ENCODE measurements at regions not wholly inside any gene's neighbourhood (a gene's known extent, or its start where the extent isn't known, plus 50 kb on each side); places are given as distances from the start of the nearest gene placed in this dataset.
"Not testable (repeated sequence)": the region's sequence is repeated elsewhere in the genome, so short reads cannot be mapped to it uniquely, and the experiment has no call there.

DNA sequence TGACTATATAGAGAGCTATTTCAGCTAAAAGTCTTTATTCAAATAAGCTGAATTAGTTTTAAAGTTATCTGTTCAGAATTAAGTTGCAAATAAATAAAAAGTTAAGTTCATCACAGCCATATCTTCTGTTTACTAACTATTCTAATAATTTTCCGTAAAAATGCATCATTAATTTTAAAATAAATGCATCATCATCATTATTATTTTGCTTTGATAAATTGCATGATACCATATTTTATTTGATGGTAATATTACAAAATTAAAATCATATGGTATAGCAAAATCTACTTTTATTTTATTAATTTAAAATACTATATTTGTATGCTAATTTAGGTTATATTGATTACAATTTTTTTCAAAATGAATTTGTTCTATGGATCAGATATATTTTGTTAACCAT, 357.3 kb upstream of the NDST4 start:
- ChIA-PET POLR2A (no interaction called here), CTCF (no interaction called here)
- Histone ChIP-seq H3K36me3 (ENCODE audit: control insufficient read depth in 2 of 2, insufficient read depth in 1 of 2, low read length in 2 of 2) (no peaks in the 10 kb centered on the region), H3K27ac (ENCODE audit: extremely low read depth, low read depth, low read length) (no peak overlapping the region), H3K4me1 (ENCODE audit: control insufficient read depth, insufficient read depth, low read length) (no peaks in the 10 kb centered on the region), H3K9me3 (ENCODE audit: control insufficient read depth, insufficient read depth, low read depth, low read length) (no peaks in the 10 kb centered on the region), H3K4me3 (ENCODE audit: low read depth, low read length) (no peak overlapping the region)
- TF ChIP-seq PRDM1 (tag by site-specific recombination; IDR thresholded peaks at IDR 0.05) = no peak
- no peak for TF ChIP-seq ZNF76 (tag by site-specific recombination; IDR thresholded peaks at IDR 0.05; ENCODE audit: borderline replicate concordance, low read depth)
- no peak for TF ChIP-seq HOXC10 (CRISPR knock-in tag; IDR thresholded peaks at IDR 0.05)

GRCh38 chr4:115459301-115459700, 345.9 kb upstream of the NDST4 start:
- H3K27ac ChIP-seq (ENCODE audit: extremely low read depth, low read depth, low read length); POLR2A ChIA-PET; H3K4me1 ChIP-seq (ENCODE audit: control insufficient read depth, insufficient read depth, low read length); CTCF ChIA-PET; H3K36me3 ChIP-seq (ENCODE audit: control insufficient read depth in 2 of 2, insufficient read depth in 1 of 2, low read length in 2 of 2); H3K9me3 ChIP-seq (ENCODE audit: control insufficient read depth, insufficient read depth, low read depth, low read length); H3K4me3 ChIP-seq (ENCODE audit: low read depth, low read length): not testable (repeated sequence)

GRCh38 chr4:115456231-115456630, 342.8 kb upstream of the NDST4 start:
- H3K4me3 ChIP-seq (ENCODE audit: low read depth, low read length) = no peak overlapping the region
- H3K27ac ChIP-seq (ENCODE audit: extremely low read depth, low read depth, low read length) = no peak overlapping the region
- H3K36me3 ChIP-seq (ENCODE audit: control insufficient read depth in 2 of 2, insufficient read depth in 1 of 2, low read length in 2 of 2) = no peaks in the 10 kb centered on the region
- no peaks in the 10 kb centered on the region for H3K9me3 ChIP-seq (ENCODE audit: control insufficient read depth, insufficient read depth, low read depth, low read length)
- CTCF ChIA-PET = no interaction called here
- TF ChIP-seq ZNF658 (tag by site-specific recombination; IDR thresholded peaks at IDR 0.05) (no peak), ZNF623 (tag by site-specific recombination; IDR thresholded peaks at IDR 0.05) (no peak), ZBTB44 (tag by site-specific recombination; IDR thresholded peaks at IDR 0.05) (no peak), ZNF121 (tag by site-specific recombination; IDR thresholded peaks at IDR 0.05) (no peak)
- no peaks in the 10 kb centered on the region for H3K4me1 ChIP-seq (ENCODE audit: control insufficient read depth, insufficient read depth, low read length)
- POLR2A ChIA-PET = no interaction called here

DNA sequence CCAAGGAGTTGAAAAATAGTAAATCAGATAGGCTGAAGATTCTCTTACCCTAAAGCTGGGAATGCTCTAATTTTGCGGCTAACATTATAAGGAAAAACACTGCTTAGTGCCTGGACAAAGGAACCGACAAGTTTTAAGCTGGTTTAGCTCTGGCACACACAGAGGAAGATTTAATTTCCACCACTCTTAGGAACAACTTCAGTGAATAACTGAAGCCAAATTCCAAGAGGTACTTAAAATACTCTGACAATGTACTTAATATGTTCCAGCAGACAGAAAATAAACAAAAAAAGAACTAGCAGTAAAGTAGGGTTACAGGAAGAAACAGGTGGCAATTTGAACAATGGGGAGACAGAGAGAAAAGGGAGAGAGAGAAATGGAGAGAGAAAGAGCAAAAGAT, 340.8 kb upstream of the NDST4 start:
- Histone ChIP-seq H3K4me3 (ENCODE audit: low read depth, low read length) (no peak overlapping the region), H3K9me3 (ENCODE audit: control insufficient read depth, insufficient read depth, low read depth, low read length) (no peaks in the 10 kb centered on the region), H3K36me3 (ENCODE audit: control insufficient read depth in 2 of 2, insufficient read depth in 1 of 2, low read length in 2 of 2) (no peaks in the 10 kb centered on the region), H3K27ac (ENCODE audit: extremely low read depth, low read depth, low read length) (no peak overlapping the region), H3K4me1 (ENCODE audit: control insufficient read depth, insufficient read depth, low read length) (no peaks in the 10 kb centered on the region)
- CTCF ChIA-PET = no interaction called here
- TF ChIP-seq FEZF1 (tag by site-specific recombination; IDR thresholded peaks at IDR 0.05) (no peak), ZNF664 (tag by site-specific recombination; IDR thresholded peaks at IDR 0.05) (no peak), MEIS1 (CRISPR knock-in tag; IDR thresholded peaks at IDR 0.05; ENCODE audit: borderline replicate concordance) (no peak), ZNF571 (tag by site-specific recombination; IDR thresholded peaks at IDR 0.05) (no peak), ZBTB17 (tag by site-specific recombination; IDR thresholded peaks at IDR 0.05) (no peak), ZNF701 (tag by site-specific recombination; IDR thresholded peaks at IDR 0.05) (no peak), ZSCAN18 (tag by site-specific recombination; IDR thresholded peaks at IDR 0.05) (no peak), ZNF366 (tag by site-specific recombination; conservative IDR thresholded peaks at IDR 0.05) (no peak), ZNF398 (tag by site-specific recombination; IDR thresholded peaks at IDR 0.05) (no peak)
- TF ChIP-seq, protein P1, sequence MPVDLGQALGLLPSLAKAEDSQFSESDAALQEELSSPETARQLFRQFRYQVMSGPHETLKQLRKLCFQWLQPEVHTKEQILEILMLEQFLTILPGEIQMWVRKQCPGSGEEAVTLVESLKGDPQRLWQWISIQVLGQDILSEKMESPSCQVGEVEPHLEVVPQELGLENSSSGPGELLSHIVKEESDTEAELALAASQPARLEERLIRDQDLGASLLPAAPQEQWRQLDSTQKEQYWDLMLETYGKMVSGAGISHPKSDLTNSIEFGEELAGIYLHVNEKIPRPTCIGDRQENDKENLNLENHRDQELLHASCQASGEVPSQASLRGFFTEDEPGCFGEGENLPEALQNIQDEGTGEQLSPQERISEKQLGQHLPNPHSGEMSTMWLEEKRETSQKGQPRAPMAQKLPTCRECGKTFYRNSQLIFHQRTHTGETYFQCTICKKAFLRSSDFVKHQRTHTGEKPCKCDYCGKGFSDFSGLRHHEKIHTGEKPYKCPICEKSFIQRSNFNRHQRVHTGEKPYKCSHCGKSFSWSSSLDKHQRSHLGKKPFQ (tag by site-specific recombination; IDR thresholded peaks at IDR 0.05) = no peak
- TF ChIP-seq, protein P2, sequence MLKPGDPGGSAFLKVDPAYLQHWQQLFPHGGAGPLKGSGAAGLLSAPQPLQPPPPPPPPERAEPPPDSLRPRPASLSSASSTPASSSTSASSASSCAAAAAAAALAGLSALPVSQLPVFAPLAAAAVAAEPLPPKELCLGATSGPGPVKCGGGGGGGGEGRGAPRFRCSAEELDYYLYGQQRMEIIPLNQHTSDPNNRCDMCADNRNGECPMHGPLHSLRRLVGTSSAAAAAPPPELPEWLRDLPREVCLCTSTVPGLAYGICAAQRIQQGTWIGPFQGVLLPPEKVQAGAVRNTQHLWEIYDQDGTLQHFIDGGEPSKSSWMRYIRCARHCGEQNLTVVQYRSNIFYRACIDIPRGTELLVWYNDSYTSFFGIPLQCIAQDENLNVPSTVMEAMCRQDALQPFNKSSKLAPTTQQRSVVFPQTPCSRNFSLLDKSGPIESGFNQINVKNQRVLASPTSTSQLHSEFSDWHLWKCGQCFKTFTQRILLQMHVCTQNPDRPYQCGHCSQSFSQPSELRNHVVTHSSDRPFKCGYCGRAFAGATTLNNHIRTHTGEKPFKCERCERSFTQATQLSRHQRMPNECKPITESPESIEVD (tag by site-specific recombination; IDR thresholded peaks at IDR 0.05) = no peak
- POLR2A ChIA-PET = no interaction called here
